Heart left ventricle (tissue), 13 donors: ENCODE measurements at regions not wholly inside any gene's neighbourhood (a gene's known extent, or its start where the extent isn't known, plus 50 kb on each side); places are given as distances from the start of the nearest gene placed in this dataset.

Source experiments
- POLR2A ChIP-seq, 2 donors: fragments of 450-650 bp; IDR thresholded peaks; one replicate each; pipeline ENCODE4 v1.6.1; 2017; ENCODE audit warnings: antibody characterized with exemption in 2 of 2, mild to moderate bottlenecking in 2 of 2, moderate library complexity in 2 of 2
- TF ChIP-seq, protein P1 (sequence below), 12 donors: fragments of 200-600 bp; sonication (generic) in 4 of 12; IDR thresholded peaks; one replicate each; pipeline versions ENCODE4 v1.5.0 to v1.8.0; 2018 to 2022; ENCODE audit warnings: antibody characterized with exemption in 12 of 12, mild to moderate bottlenecking in 5 of 12
- donor health status: ischemic (EF 13 %, LVEDD 7.1; RV severe dilation, severe dysfunction).
- donor health status: DM: no; HTN: yes; CAD: no.
- donor health status: DM: no; HTN: no; CAD: no.
- donor health status: ischemic (EF 25% LVEDD 6.9; RV normal size, moderate dysfunction).
- donor health status: ischemic (EF 25% LVEDD 5.7; RV mildly dilated, moderate dysfunction).
- donor health status: ischemic (EF 35%, LVEDD 5.7; RV mildly dilated, moderate dysfunction).
- donor health status: nonischemic (EF 11% LVEDD 7.7; RV severe dilation, severe dysfunction).
- donor health status: DM: yes; HTN: yes; CAD: no.
- donor health status: PGD.
- donor health status: ischemic (EF 29% LVEDD 5.4; RV normal size, mild dysfunction).
- donor health status: nonischemic (EF 23%, LVEDD 6.1; RV moderate dilation, normal function).

DNA sequence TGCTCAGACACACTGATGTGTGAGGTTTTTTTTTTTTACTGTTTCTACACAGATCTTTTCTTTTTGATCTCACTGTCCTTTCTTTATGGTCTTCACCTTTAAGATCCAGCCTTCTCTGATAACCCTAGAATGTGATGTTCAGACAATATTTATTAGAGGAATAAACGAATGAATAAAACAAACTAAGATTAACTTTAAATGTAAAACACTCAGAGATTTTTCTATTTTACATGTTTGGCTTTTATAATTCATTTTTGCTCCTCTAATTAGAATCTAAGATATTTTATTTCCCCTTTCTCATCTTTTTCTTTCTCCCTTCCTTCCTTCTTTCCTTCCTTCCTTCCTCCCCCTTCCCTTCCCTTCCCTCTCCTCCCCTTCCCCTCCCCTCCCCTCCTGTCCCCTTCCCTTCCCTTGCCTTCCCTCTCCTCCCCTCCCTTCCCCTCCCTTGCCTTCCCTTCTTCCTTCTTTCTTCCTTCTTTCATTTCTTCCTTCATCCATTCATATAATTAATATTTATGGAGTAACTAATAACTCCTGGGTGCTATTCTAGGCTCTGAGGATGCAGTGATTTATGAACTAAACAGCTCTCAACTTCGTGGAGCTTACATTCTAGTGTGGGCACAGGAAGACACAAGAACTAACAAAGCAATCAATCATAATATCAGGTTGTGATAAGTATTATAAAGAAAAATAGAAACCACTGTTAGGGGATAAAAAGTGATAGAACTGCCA is 133.5 kb upstream of the TSHZ2 start:
- TF ChIP-seq, protein P1, sequence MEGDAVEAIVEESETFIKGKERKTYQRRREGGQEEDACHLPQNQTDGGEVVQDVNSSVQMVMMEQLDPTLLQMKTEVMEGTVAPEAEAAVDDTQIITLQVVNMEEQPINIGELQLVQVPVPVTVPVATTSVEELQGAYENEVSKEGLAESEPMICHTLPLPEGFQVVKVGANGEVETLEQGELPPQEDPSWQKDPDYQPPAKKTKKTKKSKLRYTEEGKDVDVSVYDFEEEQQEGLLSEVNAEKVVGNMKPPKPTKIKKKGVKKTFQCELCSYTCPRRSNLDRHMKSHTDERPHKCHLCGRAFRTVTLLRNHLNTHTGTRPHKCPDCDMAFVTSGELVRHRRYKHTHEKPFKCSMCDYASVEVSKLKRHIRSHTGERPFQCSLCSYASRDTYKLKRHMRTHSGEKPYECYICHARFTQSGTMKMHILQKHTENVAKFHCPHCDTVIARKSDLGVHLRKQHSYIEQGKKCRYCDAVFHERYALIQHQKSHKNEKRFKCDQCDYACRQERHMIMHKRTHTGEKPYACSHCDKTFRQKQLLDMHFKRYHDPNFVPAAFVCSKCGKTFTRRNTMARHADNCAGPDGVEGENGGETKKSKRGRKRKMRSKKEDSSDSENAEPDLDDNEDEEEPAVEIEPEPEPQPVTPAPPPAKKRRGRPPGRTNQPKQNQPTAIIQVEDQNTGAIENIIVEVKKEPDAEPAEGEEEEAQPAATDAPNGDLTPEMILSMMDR (IDR thresholded peaks at IDR 0.05): no peak
- TF ChIP-seq POLR2A (IDR thresholded peaks at IDR 0.05): no peak
